ENCODE measurements at regions not wholly inside any gene's neighbourhood (a gene's known extent, or its start where the extent isn't known, plus 50 kb on each side); places are given as distances from the start of the nearest gene placed in this dataset.

GRCh38 chr7:17440831-17441230, 142.4 kb downstream of the AHR start:
- Histone ChIP-seq H3K9me3 (no peaks in the 10 kb centered on the region), H3K27me3 (no peaks in the 10 kb centered on the region), H3K4me1 (no peaks in the 10 kb centered on the region), H3K36me3 (no peaks in the 10 kb centered on the region), H3K4me3 (no peak overlapping the region), H3K27ac (no peak overlapping the region)
- TF ChIP-seq CTCF (IDR thresholded peaks at IDR 0.05), result no peak
- intact Hi-C loops (cut with DNase I), result no loop called here
- DNase-seq (ENCODE audit: low spot score in 2 of 2), result no peak

- Histone ChIP-seq H3K36me3 (no peaks in the 10 kb centered on the region), H3K4me1 (no peaks in the 10 kb centered on the region), H3K9me3 (no peaks in the 10 kb centered on the region), H3K27me3 (no peaks in the 10 kb centered on the region), H3K4me3 (no peak overlapping the region), H3K27ac (no peak overlapping the region)
- no peak for TF ChIP-seq CTCF (IDR thresholded peaks at IDR 0.05)
- intact Hi-C loops (cut with DNase I), result no loop called here
- no peak for DNase-seq (ENCODE audit: low spot score in 2 of 2)
These were observed 143.1 kb downstream of the AHR start for GRCh38 chr7:17441557-17441956.

- H3K36me3 ChIP-seq, result no peaks in the 10 kb centered on the region
- H3K9me3 ChIP-seq, result peaks cover 0 to 10% of the 10 kb centered on the region in 2 donors
- intact Hi-C loops (cut with DNase I), result no loop called here
- no peak overlapping the region for H3K4me3 ChIP-seq
- no peaks in the 10 kb centered on the region for H3K4me1 ChIP-seq
- DNase-seq (ENCODE audit: low spot score in 2 of 2), result no peak
- no peaks in the 10 kb centered on the region for H3K27me3 ChIP-seq
- TF ChIP-seq CTCF (IDR thresholded peaks at IDR 0.05), result no peak
- no peak overlapping the region for H3K27ac ChIP-seq
These were observed 145.7 kb downstream of the AHR start for GRCh38 chr7:17444151-17444550.

GRCh38 chr7:17444673-17445072, 146.2 kb downstream of the AHR start:
- peaks cover 0 to 10% of the 10 kb centered on the region in 2 donors for H3K9me3 ChIP-seq
- intact Hi-C loops (cut with DNase I), result no loop called here
- no peak overlapping the region for H3K27ac ChIP-seq

GRCh38 chr7:17446340-17446739, 147.9 kb downstream of the AHR start:
- Histone ChIP-seq H3K4me3 (no peak overlapping the region), H3K27ac (no peak overlapping the region), H3K9me3 (peaks cover 0 to 10% of the 10 kb centered on the region in 2 donors), H3K27me3 (no peaks in the 10 kb centered on the region), H3K4me1 (no peaks in the 10 kb centered on the region), H3K36me3 (no peaks in the 10 kb centered on the region)
- intact Hi-C loops (cut with DNase I), result no loop called here
- no peak for TF ChIP-seq CTCF (IDR thresholded peaks at IDR 0.05)
- DNase-seq (ENCODE audit: low spot score in 2 of 2), result no peak

More at GRCh38 chr7:17444673-17445072, 146.2 kb downstream of the AHR start:
- Histone ChIP-seq H3K4me1 (no peaks in the 10 kb centered on the region), H3K36me3 (no peaks in the 10 kb centered on the region), H3K27me3 (no peaks in the 10 kb centered on the region), H3K4me3 (no peak overlapping the region)
- DNase-seq (ENCODE audit: low spot score in 2 of 2), result no peak
- no peak for TF ChIP-seq CTCF (IDR thresholded peaks at IDR 0.05)

Measured in ascending aorta (tissue), 2 donors.